ENCODE measurements at regions not wholly inside any gene's neighbourhood (a gene's known extent, or its start where the extent isn't known, plus 50 kb on each side); places are given as distances from the start of the nearest gene placed in this dataset.
"Not testable (repeated sequence)": the region's sequence is repeated elsewhere in the genome, so short reads cannot be mapped to it uniquely, and the experiment has no call there.

DNA sequence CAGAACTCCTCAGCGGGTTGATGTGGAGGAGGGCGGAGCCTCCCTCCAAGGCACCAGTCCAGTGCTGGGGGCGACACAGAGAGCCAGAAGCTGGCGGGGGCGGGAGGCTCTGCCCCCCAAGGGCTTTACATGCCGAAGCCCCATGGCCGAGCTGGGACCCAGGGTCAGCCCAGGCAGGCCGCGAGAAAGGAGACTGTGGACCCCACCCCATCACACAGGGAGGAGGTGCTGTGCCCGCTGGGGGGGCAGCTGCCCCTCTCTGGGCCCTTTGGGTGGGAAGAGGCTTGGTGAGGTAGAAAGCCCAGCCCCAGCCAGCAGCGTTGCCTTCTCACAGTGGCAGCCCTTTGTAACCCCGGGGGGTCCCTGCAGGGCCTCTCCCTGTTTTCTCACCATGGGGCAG, 548.0 kb downstream of the FAM72C start:
- TF ChIP-seq, protein P1, sequence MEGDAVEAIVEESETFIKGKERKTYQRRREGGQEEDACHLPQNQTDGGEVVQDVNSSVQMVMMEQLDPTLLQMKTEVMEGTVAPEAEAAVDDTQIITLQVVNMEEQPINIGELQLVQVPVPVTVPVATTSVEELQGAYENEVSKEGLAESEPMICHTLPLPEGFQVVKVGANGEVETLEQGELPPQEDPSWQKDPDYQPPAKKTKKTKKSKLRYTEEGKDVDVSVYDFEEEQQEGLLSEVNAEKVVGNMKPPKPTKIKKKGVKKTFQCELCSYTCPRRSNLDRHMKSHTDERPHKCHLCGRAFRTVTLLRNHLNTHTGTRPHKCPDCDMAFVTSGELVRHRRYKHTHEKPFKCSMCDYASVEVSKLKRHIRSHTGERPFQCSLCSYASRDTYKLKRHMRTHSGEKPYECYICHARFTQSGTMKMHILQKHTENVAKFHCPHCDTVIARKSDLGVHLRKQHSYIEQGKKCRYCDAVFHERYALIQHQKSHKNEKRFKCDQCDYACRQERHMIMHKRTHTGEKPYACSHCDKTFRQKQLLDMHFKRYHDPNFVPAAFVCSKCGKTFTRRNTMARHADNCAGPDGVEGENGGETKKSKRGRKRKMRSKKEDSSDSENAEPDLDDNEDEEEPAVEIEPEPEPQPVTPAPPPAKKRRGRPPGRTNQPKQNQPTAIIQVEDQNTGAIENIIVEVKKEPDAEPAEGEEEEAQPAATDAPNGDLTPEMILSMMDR (IDR thresholded peaks at IDR 0.05): not testable (repeated sequence)
- not testable (repeated sequence) for TF ChIP-seq POLR2A (IDR thresholded peaks at IDR 0.05)
